ENCODE measurements at regions not wholly inside any gene's neighbourhood (a gene's known extent, or its start where the extent isn't known, plus 50 kb on each side); places are given as distances from the start of the nearest gene placed in this dataset.

- no peak for TF ChIP-seq CTCF (optimal IDR thresholded peaks at IDR 0.05 in 1 of 3, IDR thresholded peaks at IDR 0.05 in 1 of 3, conservative IDR thresholded peaks at IDR 0.05 in 1 of 3; ENCODE audit: extremely low read depth in 1 of 3, insufficient read depth in 2 of 3, low read length in 3 of 3)
- TF ChIP-seq EZH2 (IDR thresholded peaks at IDR 0.05; ENCODE audit: low read length): no peak
These were observed 301.2 kb downstream of the ADGRG6 start for GRCh38 chr6:142602972-142603371.
